ENCODE measurements at regions not wholly inside any gene's neighbourhood (a gene's known extent, or its start where the extent isn't known, plus 50 kb on each side); places are given as distances from the start of the nearest gene placed in this dataset.

- H3K79me2 ChIP-seq (ENCODE audit: insufficient read depth): no peaks in the 10 kb centered on the region
- no peak overlapping the region for H3K4me3 ChIP-seq (ENCODE audit: low read depth in 2 of 2, low read length in 1 of 2)
- ChIA-PET POLR2A (interaction anchor here (0.6 kb wide), 1 partner anchor 228 kb away, joined by 4 read pairs; no protein-coding TSS in a partner anchor), CTCF (interaction anchor here (1.3 kb wide), 1 partner anchor 12 kb away, joined by 3 read pairs; no protein-coding TSS in a partner anchor)
- no peaks in the 10 kb centered on the region for H3K36me3 ChIP-seq (replicated peaks in 1 of 2; ENCODE audit: control insufficient read depth in 1 of 2, insufficient read depth in 2 of 2, low read length in 1 of 2)
- TF ChIP-seq NFIC (IDR thresholded peaks at IDR 0.05; ENCODE audit: borderline replicate concordance): no peak
- H3F3A ChIP-seq (replicated peaks; ENCODE audit: insufficient read depth): no peaks in the 10 kb centered on the region
- no peak for DNase-seq
- no peak overlapping the region for H3K27ac ChIP-seq (ENCODE audit: low read depth in 2 of 2, low read length in 1 of 2)
- H3K9me2 ChIP-seq: no peaks in the 10 kb centered on the region
- H3K4me2 ChIP-seq: no peak overlapping the region
- H2AFZ ChIP-seq (ENCODE audit: low read depth): no peak overlapping the region
- WGBS (ENCODE audit: low lambda C conversion rate): 66% methylated on average over 4 of the region's 4 CpGs
- H3K9me3 ChIP-seq: no peaks in the 10 kb centered on the region
- H3K27me3 ChIP-seq (ENCODE audit: insufficient read depth): no peaks in the 10 kb centered on the region
- no peaks in the 10 kb centered on the region for H4K20me1 ChIP-seq (ENCODE audit: insufficient read depth)
- no peak overlapping the region for H3K9ac ChIP-seq
- no peaks in the 10 kb centered on the region for H3K4me1 ChIP-seq (ENCODE audit: control insufficient read depth in 1 of 2, insufficient read depth in 2 of 2, low read depth in 1 of 2, low read length in 1 of 2)
These were observed 453.5 kb downstream of the SOX2 start for GRCh38 chr3:182165234-182165633.

GRCh38 chr3:182172534-182172933 is 460.8 kb downstream of the SOX2 start:
- POLR2A ChIA-PET: no interaction called here
- no peak overlapping the region for H3K9ac ChIP-seq
- no peak overlapping the region for H2AFZ ChIP-seq (ENCODE audit: low read depth)
- CTCF ChIA-PET: no interaction called here
- no peaks in the 10 kb centered on the region for H3F3A ChIP-seq (replicated peaks; ENCODE audit: insufficient read depth)
- no peaks in the 10 kb centered on the region for H3K79me2 ChIP-seq (ENCODE audit: insufficient read depth)
- H3K36me3 ChIP-seq (replicated peaks in 1 of 2; ENCODE audit: control insufficient read depth in 1 of 2, insufficient read depth in 2 of 2, low read length in 1 of 2): no peaks in the 10 kb centered on the region
- H3K4me3 ChIP-seq (ENCODE audit: low read depth in 2 of 2, low read length in 1 of 2): no peak overlapping the region
- no peak overlapping the region for H3K27ac ChIP-seq (ENCODE audit: low read depth in 2 of 2, low read length in 1 of 2)
- DNase-seq: no peak
- H3K27me3 ChIP-seq (ENCODE audit: insufficient read depth): no peaks in the 10 kb centered on the region
- no peak overlapping the region for H3K4me2 ChIP-seq
- TF ChIP-seq ZBTB33 (IDR thresholded peaks at IDR 0.05; ENCODE audit: borderline replicate concordance, low read depth) (no peak), ELF1 (IDR thresholded peaks at IDR 0.05) (no peak), CHD2 (IDR thresholded peaks at IDR 0.05; ENCODE audit: low read length, partially characterized antibody) (no peak), RAD21 (IDR thresholded peaks at IDR 0.05; ENCODE audit: low read length) (no peak), FOSL2 (IDR thresholded peaks at IDR 0.05; ENCODE audit: borderline replicate concordance, low read depth) (no peak), MAX (IDR thresholded peaks at IDR 0.05; ENCODE audit: low read depth) (no peak), YY1 (IDR thresholded peaks at IDR 0.05; ENCODE audit: low read depth) (no peak), MXI1 (IDR thresholded peaks at IDR 0.05; ENCODE audit: low read depth, low read length) (no peak), POLR2AphosphoS5 (IDR thresholded peaks at IDR 0.05; ENCODE audit: low read depth, low read length) (no peak), SIN3A (IDR thresholded peaks at IDR 0.05; ENCODE audit: borderline replicate concordance, low read depth, low read length) (no peak), RCOR1 (IDR thresholded peaks at IDR 0.05; ENCODE audit: low read length) (no peak), IRF3 (IDR thresholded peaks at IDR 0.05; ENCODE audit: low read depth, low read length) (no peak)
- no peaks in the 10 kb centered on the region for H4K20me1 ChIP-seq (ENCODE audit: insufficient read depth)
- no peaks in the 10 kb centered on the region for H3K4me1 ChIP-seq (ENCODE audit: control insufficient read depth in 1 of 2, insufficient read depth in 2 of 2, low read depth in 1 of 2, low read length in 1 of 2)
- no peaks in the 10 kb centered on the region for H3K9me3 ChIP-seq
- 56% methylated on average over 4 of the region's 4 CpGs for WGBS (ENCODE audit: low lambda C conversion rate)
- H3K9me2 ChIP-seq: no peaks in the 10 kb centered on the region

Measured in SK-N-SH (cell line).